ENCODE measurements at regions not wholly inside any gene's neighbourhood (a gene's known extent, or its start where the extent isn't known, plus 50 kb on each side); places are given as distances from the start of the nearest gene placed in this dataset.

GRCh38 chr11:45518141-45518832, 147.1 kb downstream of the CHST1 start:
- no peak for DNase-seq (ENCODE audit: low read depth)

DNA sequence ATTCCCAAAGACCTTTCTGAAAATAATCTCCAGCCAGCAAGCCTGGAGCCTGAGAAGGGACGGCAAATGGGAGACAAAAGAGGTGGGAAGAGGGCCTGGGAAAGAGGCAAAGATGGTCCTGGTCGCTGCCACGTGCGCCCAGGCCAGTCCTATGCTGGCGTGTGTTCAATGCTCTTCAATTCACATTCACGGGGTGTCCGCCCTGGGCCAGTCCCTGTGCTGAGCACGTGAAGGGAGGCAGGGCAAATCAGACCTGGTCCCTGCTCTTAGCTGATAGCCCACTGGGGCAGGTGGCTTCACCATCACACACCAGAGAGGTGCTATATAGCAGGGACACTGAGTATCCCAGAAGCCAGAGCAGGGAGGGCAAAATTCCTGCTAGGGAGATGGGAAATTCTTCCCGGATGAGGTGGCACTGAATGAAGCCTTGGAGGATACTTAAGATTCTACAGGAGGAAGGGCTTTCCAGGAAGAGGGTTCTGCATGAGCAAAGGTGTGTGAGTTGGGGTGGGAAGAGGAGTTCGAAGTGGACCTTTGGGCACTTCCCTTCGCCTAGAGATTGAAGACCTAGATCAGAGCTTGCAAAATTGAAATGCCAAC, 148.2 kb downstream of the CHST1 start:
- DNase-seq (ENCODE audit: low read depth) = no peak

DNA sequence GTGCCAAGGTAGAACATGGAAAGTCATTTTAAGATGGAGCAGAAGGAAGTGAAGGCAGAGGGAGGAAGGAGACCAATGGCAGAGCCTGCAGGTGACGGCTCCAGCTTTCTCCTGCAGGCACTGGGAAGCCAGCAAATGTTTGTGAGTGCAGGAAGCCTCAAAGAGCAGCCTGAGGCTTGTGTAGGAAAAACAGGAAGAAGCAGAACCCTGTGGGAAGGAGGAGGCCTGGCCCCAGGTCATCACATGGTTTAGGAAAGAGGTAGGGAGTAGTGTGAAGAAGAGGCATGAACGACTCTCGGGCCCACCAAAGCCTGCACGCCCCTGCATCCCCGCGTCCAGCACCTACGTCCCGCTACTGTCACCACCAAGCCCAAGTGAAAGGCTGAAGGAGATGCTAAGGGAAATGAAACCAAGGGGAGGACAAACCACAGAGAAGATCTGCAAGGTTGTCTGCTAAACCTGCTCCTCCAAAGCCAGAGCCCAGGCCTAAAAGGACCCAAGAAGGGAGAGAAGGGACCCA, 151.5 kb downstream of the CHST1 start:
- no peak for DNase-seq (ENCODE audit: low read depth)

GRCh38 chr11:45512471-45513148, 152.8 kb downstream of the CHST1 start:
- DNase-seq (ENCODE audit: low read depth) = no peak

DNA sequence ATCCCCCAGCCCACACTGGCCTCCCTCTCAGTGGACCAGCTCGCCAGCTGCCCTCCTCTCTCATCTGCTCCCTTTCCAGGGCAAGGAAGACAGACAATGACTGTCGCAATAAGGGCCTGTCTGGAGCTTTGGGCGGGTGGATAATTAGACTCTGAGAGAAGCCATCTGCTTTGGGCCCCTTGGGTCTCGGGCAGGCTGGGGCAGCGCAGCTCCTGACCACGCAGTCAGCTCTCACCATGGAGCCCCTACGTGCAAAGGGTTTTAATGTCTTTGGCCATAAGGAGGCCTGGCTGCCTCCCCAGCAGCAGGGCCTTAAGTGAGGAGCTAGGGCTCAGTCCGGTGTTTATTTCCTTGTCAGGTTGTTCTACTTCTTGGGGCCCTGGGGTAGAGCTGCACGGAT, 153.9 kb downstream of the CHST1 start:
- DNase-seq (ENCODE audit: low read depth) = no peak

DNA sequence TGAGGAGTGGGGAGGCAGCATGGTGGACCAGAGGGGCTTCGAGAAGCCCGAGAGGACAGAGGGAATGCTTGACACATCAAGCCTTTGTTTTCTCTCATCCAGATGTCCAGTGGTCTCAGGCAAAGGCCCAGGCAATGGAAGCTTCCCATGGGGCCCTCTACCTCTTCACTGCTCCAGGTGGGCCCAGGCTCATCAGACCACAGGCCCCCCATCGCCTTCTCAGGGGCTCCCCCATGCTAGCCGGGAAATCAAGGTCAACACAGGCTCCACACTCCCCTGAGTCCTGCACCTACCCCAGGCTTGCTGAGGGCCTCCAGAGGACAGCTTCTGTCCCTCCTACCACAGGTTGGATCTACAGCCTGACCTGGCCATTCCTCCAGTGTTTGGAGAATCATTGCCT, 157.5 kb downstream of the CHST1 start:
- no peak for DNase-seq (ENCODE audit: low read depth)

DNA sequence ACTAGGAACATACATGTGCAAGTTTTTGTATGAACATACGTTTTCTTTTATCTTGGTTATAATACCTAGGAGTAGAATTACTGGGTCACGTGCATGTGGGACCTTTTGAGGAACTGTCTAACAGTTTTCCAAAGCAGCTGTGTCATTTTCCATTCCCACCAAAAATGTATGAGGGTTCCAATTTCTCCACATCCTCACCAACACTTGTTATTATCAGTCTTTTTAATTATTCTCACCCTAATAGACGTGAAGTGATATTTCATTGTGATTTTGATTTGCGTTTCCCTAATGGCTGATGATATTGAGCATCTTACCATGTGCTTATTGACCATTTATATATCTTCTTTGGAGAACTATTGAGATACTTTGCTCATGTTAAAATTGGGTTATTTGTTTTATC, 162.1 kb downstream of the CHST1 start:
- DNase-seq (ENCODE audit: low read depth) = no peak

DNA sequence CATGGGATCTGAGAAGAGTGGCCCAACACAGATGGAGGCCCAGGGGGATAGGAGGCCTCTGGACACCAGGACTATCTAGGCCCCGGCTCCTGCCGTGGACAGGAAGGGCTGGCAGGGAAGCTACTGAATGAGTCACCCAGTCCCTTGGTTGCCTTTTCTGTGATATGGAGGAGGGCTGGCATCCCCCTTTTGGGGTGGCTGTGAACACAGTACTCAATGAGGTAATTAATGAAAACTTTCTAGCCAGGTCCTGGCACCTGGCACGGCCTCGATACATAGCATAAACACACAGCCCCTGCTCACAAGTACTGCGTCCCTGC, 163.2 kb downstream of the CHST1 start:
- DNase-seq (ENCODE audit: low read depth) = no peak

GRCh38 chr11:45501392-45502225, 163.8 kb downstream of the CHST1 start:
- no peak for DNase-seq (ENCODE audit: low read depth)

GRCh38 chr11:45500451-45500850, 165.0 kb downstream of the CHST1 start:
- DNase-seq (ENCODE audit: low read depth) = no peak

- no peak for DNase-seq (ENCODE audit: low read depth)
These were observed 170.7 kb downstream of the CHST1 start for GRCh38 chr11:45494738-45495137.

GRCh38 chr11:45489281-45489905, 176.0 kb downstream of the CHST1 start:
- DNase-seq (ENCODE audit: low read depth) = no peak

- no peak for DNase-seq (ENCODE audit: low read depth)
These were observed 179.0 kb downstream of the CHST1 start for GRCh38 chr11:45486461-45486860.

DNA sequence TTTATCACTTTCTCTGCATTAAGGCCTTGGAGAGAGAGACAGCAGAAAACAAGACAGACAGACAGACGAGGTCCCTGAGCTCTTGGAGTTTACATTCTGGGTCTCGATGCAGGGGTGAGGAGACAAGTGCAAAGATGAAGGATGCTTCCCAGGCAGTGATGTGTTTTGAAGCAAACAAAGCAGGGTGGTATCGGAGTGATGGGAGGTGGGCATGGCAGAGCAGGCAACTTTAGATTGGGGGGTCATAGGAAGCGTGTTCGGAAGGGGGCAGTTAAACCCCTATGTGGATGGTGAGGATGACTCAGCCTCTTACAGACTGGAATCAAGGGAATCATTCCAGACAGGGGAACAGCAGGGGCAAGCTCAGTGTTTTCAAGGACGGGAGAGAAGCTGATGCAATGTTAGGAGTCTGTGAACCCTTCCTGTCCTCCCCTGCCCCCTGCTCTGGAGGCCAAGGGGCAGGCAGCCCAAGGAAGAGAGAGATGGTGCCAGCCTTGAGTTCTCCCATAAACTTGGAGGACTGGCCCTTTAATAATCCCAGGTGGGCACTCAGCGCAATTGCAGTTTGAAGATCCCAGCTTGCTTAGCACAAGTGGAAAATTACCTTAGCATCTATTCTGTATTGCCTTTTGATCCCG, 180.2 kb downstream of the CHST1 start:
- no peak for DNase-seq (ENCODE audit: low read depth)

- no peak for DNase-seq (ENCODE audit: low read depth)
These were observed 181.0 kb downstream of the CHST1 start for GRCh38 chr11:45484326-45484883.

DNA sequence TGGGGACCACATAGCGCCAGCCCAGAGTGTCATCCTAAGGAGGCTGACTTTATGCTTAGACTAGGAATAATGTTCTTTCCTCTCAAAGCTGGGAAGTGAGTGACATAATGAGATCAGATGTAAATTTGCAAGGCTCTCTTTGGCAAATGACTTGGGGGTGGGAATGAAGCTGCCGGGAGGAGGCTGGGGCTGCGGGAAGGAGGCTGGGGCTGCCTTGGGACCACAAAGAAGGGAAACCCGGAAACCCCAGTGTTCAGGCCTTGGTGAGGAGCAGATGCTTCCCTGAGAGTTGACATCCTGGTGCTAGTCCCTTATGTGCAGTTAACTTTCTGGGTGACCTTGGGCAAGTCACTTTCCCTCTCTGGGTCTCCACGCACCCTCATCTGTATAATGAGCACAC, 182.0 kb downstream of the CHST1 start:
- DNase-seq (ENCODE audit: low read depth) = no peak

DNA sequence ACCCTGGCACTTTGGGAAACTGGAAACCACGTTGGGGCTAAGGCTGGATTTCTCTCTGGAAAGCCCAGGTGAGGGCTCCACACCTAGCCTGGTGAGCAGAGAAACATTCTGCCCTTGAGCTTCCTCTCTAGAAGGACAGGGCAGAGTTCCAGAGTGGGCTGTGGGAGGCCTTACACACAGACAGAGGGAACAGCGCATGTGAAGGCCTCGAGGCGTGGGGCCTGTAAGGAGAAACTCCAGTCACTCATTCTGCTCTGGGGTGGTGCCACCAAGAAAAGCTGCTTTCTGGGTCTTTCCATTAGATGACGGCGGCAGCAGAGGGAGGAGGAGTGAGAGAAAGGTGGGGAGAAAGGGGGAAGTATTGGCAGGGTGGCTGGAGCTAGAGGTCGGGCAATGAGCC, 183.1 kb downstream of the CHST1 start:
- DNase-seq (ENCODE audit: low read depth) = no peak

GRCh38 chr11:45481026-45481425, 184.4 kb downstream of the CHST1 start:
- no peak for DNase-seq (ENCODE audit: low read depth)

- no peak for DNase-seq (ENCODE audit: low read depth)
These were observed 187.8 kb downstream of the CHST1 start for GRCh38 chr11:45477588-45477987.

DNA sequence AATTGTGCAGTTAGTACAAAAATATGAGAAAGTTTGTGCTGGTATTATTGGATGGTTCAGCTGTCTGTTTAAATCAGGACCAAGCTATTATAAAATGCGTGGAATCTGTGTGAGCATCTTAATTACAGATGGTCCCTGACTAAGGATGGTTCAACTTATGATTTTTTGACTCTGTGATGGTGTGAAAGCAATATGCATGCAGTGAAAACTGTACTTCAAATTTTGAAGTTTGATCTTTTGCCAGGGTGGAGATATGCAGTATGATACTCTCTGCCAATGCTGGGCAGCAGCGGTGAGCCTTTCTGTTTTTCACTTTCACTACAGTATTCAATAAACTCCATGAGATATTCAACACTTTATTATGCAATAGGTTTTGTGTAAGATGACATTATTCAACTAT, 189.3 kb downstream of the CHST1 start:
- DNase-seq (ENCODE audit: low read depth) = no peak

DNA sequence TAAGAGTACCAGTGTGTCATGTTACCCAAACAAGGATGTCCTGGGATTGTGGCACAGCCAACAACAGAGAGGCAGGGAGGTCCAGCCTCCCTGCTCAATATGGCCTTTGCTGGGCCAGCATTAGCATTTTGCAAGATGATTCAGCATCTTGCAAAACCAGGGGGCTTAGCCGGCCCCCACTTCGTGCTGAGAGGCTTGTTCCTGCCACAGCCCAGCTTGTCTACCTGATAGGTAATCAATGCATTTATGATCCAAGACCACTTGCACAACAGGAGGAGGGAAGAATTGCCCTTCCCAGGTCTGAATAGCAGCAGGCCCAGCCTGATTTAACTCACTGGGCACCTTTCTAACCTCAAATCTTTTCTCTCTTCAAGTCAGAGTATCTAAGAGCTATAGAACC, 189.0 kb upstream of the SYT13 start:
- DNase-seq (ENCODE audit: low read depth) = no peak
